ENCODE measurements at regions not wholly inside any gene's neighbourhood (a gene's known extent, or its start where the extent isn't known, plus 50 kb on each side); places are given as distances from the start of the nearest gene placed in this dataset.
"Not testable (repeated sequence)": the region's sequence is repeated elsewhere in the genome, so short reads cannot be mapped to it uniquely, and the experiment has no call there.

- DNase-seq: not testable (repeated sequence)
Measured at GRCh38 chr15:84094720-84095119, 140.9 kb upstream of the GOLGA6L4 start.

- peak; percentile 45 for DNase-seq
Measured at GRCh38 chr15:84097053-84097452, 138.5 kb upstream of the GOLGA6L4 start.

GRCh38 chr15:84098604-84099003 lies 137.0 kb upstream of the GOLGA6L4 start:
- DNase-seq: no peak

GRCh38 chr15:84099181-84099580 lies 136.4 kb upstream of the GOLGA6L4 start:
- DNase-seq: peak; percentile 78

- no peak for DNase-seq
Measured at GRCh38 chr15:84103345-84103744, 132.2 kb upstream of the GOLGA6L4 start.

- DNase-seq: no peak
Measured at GRCh38 chr15:84104853-84105252, 130.7 kb upstream of the GOLGA6L4 start.

- no peak for DNase-seq
Measured at GRCh38 chr15:84108728-84109127, 126.8 kb upstream of the GOLGA6L4 start.

GRCh38 chr15:84111575-84111974 lies 124.0 kb upstream of the GOLGA6L4 start:
- DNase-seq: no peak

GRCh38 chr15:84112025-84112424 lies 123.5 kb upstream of the GOLGA6L4 start:
- DNase-seq: no peak

- no peak for DNase-seq
Measured at GRCh38 chr15:84113919-84114318, 121.7 kb upstream of the GOLGA6L4 start.

- DNase-seq: not testable (repeated sequence)
Measured at GRCh38 chr15:84114680-84115079, 120.9 kb upstream of the GOLGA6L4 start.

GRCh38 chr15:84119351-84119750 lies 116.2 kb upstream of the GOLGA6L4 start:
- peak; percentile 8 for DNase-seq

GRCh38 chr15:84120903-84121302 lies 114.7 kb upstream of the GOLGA6L4 start:
- not testable (repeated sequence) for DNase-seq

GRCh38 chr15:84128706-84129105 lies 106.9 kb upstream of the GOLGA6L4 start:
- DNase-seq: not testable (repeated sequence)

GRCh38 chr15:84130098-84130831 lies 105.3 kb upstream of the GOLGA6L4 start:
- not testable (repeated sequence) for DNase-seq

- not testable (repeated sequence) for DNase-seq
Measured at GRCh38 chr15:84135931-84136456, 99.6 kb upstream of the GOLGA6L4 start.

GRCh38 chr15:84142888-84143337 lies 92.7 kb upstream of the GOLGA6L4 start:
- peak; percentile 87 for DNase-seq

- no peak for DNase-seq
Measured at GRCh38 chr15:84143753-84144314, 91.7 kb upstream of the GOLGA6L4 start.

- DNase-seq: not testable (repeated sequence)
Measured at GRCh38 chr15:84144946-84145345, 90.6 kb upstream of the GOLGA6L4 start.

- DNase-seq: not testable (repeated sequence)
Measured at GRCh38 chr15:84146299-84146698, 89.3 kb upstream of the GOLGA6L4 start.

- DNase-seq: not testable (repeated sequence)
Measured at GRCh38 chr15:84147307-84147706, 88.3 kb upstream of the GOLGA6L4 start.

GRCh38 chr15:84151205-84151931 lies 84.2 kb upstream of the GOLGA6L4 start:
- no peak for DNase-seq

- not testable (repeated sequence) for DNase-seq
Measured at GRCh38 chr15:84152381-84152979, 83.1 kb upstream of the GOLGA6L4 start.
